ENCODE measurements at regions not wholly inside any gene's neighbourhood (a gene's known extent, or its start where the extent isn't known, plus 50 kb on each side); places are given as distances from the start of the nearest gene placed in this dataset.
"Not testable (repeated sequence)": the region's sequence is repeated elsewhere in the genome, so short reads cannot be mapped to it uniquely, and the experiment has no call there.

- H3K4me1 Mint-ChIP-seq (ENCODE audit: low read depth), result no peaks in the 10 kb centered on the region
- no peaks in the 10 kb centered on the region for H3K9me3 Mint-ChIP-seq
- ATAC-seq, result no peak
- DNase-seq, result no peak
- H3K4me3 Mint-ChIP-seq, result no peak overlapping the region
- H3K36me3 Mint-ChIP-seq (ENCODE audit: insufficient read depth), result no peaks in the 10 kb centered on the region
- no peaks in the 10 kb centered on the region for H3K27me3 Mint-ChIP-seq (ENCODE audit: low read depth)
Observed at GRCh38 chr3:33942483-33943150, 144.2 kb downstream of the PDCD6IP start.

- Mint-ChIP-seq H3K27me3 (ENCODE audit: low read depth) (no peaks in the 10 kb centered on the region), H3K4me3 (no peak overlapping the region), H3K4me1 (ENCODE audit: low read depth) (no peaks in the 10 kb centered on the region), H3K36me3 (ENCODE audit: insufficient read depth) (no peaks in the 10 kb centered on the region), H3K9me3 (no peaks in the 10 kb centered on the region)
- ATAC-seq (no peak), DNase-seq (no peak)
Observed at GRCh38 chr3:33943277-33943676, 144.8 kb downstream of the PDCD6IP start.

- not testable (repeated sequence) for H3K27me3 Mint-ChIP-seq (ENCODE audit: low read depth); H3K4me1 Mint-ChIP-seq (ENCODE audit: low read depth); H3K9me3 Mint-ChIP-seq; ATAC-seq; H3K4me3 Mint-ChIP-seq; H3K36me3 Mint-ChIP-seq (ENCODE audit: insufficient read depth); DNase-seq
Observed at GRCh38 chr3:33946612-33947011, 148.2 kb downstream of the PDCD6IP start.

- H3K27me3 Mint-ChIP-seq (ENCODE audit: low read depth), result no peaks in the 10 kb centered on the region
- no peaks in the 10 kb centered on the region for H3K36me3 Mint-ChIP-seq (ENCODE audit: insufficient read depth)
- no peak overlapping the region for H3K4me3 Mint-ChIP-seq
- ATAC-seq, result no peak
- DNase-seq, result no peak
- H3K4me1 Mint-ChIP-seq (ENCODE audit: low read depth), result no peaks in the 10 kb centered on the region
- H3K9me3 Mint-ChIP-seq, result no peaks in the 10 kb centered on the region
Observed at GRCh38 chr3:33947272-33948195, 149.1 kb downstream of the PDCD6IP start.

GRCh38 chr3:33949074-33949473 lies 150.6 kb downstream of the PDCD6IP start:
- Mint-ChIP-seq H3K9me3 (no peaks in the 10 kb centered on the region), H3K27me3 (ENCODE audit: low read depth) (no peaks in the 10 kb centered on the region), H3K36me3 (ENCODE audit: insufficient read depth) (no peaks in the 10 kb centered on the region), H3K4me3 (no peak overlapping the region), H3K4me1 (ENCODE audit: low read depth) (no peaks in the 10 kb centered on the region)
- ATAC-seq (no peak), DNase-seq (no peak)

GRCh38 chr3:33954956-33955355 lies 156.5 kb downstream of the PDCD6IP start:
- H3K9me3 Mint-ChIP-seq, result no peaks in the 10 kb centered on the region
- H3K36me3 Mint-ChIP-seq (ENCODE audit: insufficient read depth), result no peaks in the 10 kb centered on the region
- no peak for DNase-seq
- H3K27me3 Mint-ChIP-seq (ENCODE audit: low read depth), result peaks cover 4% of the 10 kb centered on the region
- ATAC-seq, result no peak
- no peaks in the 10 kb centered on the region for H3K4me1 Mint-ChIP-seq (ENCODE audit: low read depth)
- no peak overlapping the region for H3K4me3 Mint-ChIP-seq

- H3K4me1 Mint-ChIP-seq (ENCODE audit: low read depth), result no peaks in the 10 kb centered on the region
- ATAC-seq (no peak), DNase-seq (no peak)
- peaks cover 4% of the 10 kb centered on the region for H3K27me3 Mint-ChIP-seq (ENCODE audit: low read depth)
- no peaks in the 10 kb centered on the region for H3K9me3 Mint-ChIP-seq
- no peaks in the 10 kb centered on the region for H3K36me3 Mint-ChIP-seq (ENCODE audit: insufficient read depth)
- no peak overlapping the region for H3K4me3 Mint-ChIP-seq
Observed at GRCh38 chr3:33956206-33956605, 157.8 kb downstream of the PDCD6IP start.

- Mint-ChIP-seq H3K9me3 (no peaks in the 10 kb centered on the region), H3K4me3 (no peak overlapping the region)
Observed at GRCh38 chr3:33956776-33957175, 158.3 kb downstream of the PDCD6IP start.

GRCh38 chr3:33957176-33957575 lies 158.7 kb downstream of the PDCD6IP start:
- Mint-ChIP-seq H3K9me3 (no peaks in the 10 kb centered on the region), H3K4me1 (ENCODE audit: low read depth) (no peaks in the 10 kb centered on the region), H3K4me3 (no peak overlapping the region), H3K27me3 (ENCODE audit: low read depth) (peaks cover 4% of the 10 kb centered on the region), H3K36me3 (ENCODE audit: insufficient read depth) (no peaks in the 10 kb centered on the region)
- ATAC-seq (no peak), DNase-seq (no peak)

More at GRCh38 chr3:33956776-33957175, 158.3 kb downstream of the PDCD6IP start:
- Mint-ChIP-seq H3K36me3 (ENCODE audit: insufficient read depth) (no peaks in the 10 kb centered on the region), H3K27me3 (ENCODE audit: low read depth) (peaks cover 4% of the 10 kb centered on the region), H3K4me1 (ENCODE audit: low read depth) (no peaks in the 10 kb centered on the region)
- ATAC-seq (no peak), DNase-seq (no peak)

GRCh38 chr3:33958661-33959060 lies 160.2 kb downstream of the PDCD6IP start:
- no peaks in the 10 kb centered on the region for H3K36me3 Mint-ChIP-seq (ENCODE audit: insufficient read depth)
- H3K9me3 Mint-ChIP-seq, result no peaks in the 10 kb centered on the region
- no peaks in the 10 kb centered on the region for H3K4me1 Mint-ChIP-seq (ENCODE audit: low read depth)
- peaks cover 4% of the 10 kb centered on the region for H3K27me3 Mint-ChIP-seq (ENCODE audit: low read depth)
- DNase-seq, result no peak
- no peak for ATAC-seq
- H3K4me3 Mint-ChIP-seq, result no peak overlapping the region

- Mint-ChIP-seq H3K27me3 (ENCODE audit: low read depth) (peaks cover 4% of the 10 kb centered on the region), H3K9me3 (no peaks in the 10 kb centered on the region), H3K4me3 (no peak overlapping the region), H3K36me3 (ENCODE audit: insufficient read depth) (no peaks in the 10 kb centered on the region), H3K4me1 (ENCODE audit: low read depth) (no peaks in the 10 kb centered on the region)
- no peak for ATAC-seq
- no peak for DNase-seq
Observed at GRCh38 chr3:33962396-33962795, 164.0 kb downstream of the PDCD6IP start.

- not testable (repeated sequence) for H3K4me1 Mint-ChIP-seq (ENCODE audit: low read depth); ATAC-seq; H3K9me3 Mint-ChIP-seq; H3K4me3 Mint-ChIP-seq; H3K36me3 Mint-ChIP-seq (ENCODE audit: insufficient read depth); H3K27me3 Mint-ChIP-seq (ENCODE audit: low read depth); DNase-seq
Observed at GRCh38 chr3:33970180-33970579, 171.8 kb downstream of the PDCD6IP start.

GRCh38 chr3:33971055-33971454 lies 172.6 kb downstream of the PDCD6IP start:
- DNase-seq (no peak), ATAC-seq (no peak)
- Mint-ChIP-seq H3K4me1 (ENCODE audit: low read depth) (no peaks in the 10 kb centered on the region), H3K4me3 (no peak overlapping the region), H3K36me3 (ENCODE audit: insufficient read depth) (no peaks in the 10 kb centered on the region), H3K9me3 (peaks cover 7% of the 10 kb centered on the region), H3K27me3 (ENCODE audit: low read depth) (no peaks in the 10 kb centered on the region)

GRCh38 chr3:33975463-33975862 lies 177.0 kb downstream of the PDCD6IP start:
- no peaks in the 10 kb centered on the region for H3K27me3 Mint-ChIP-seq (ENCODE audit: low read depth)
- DNase-seq, result no peak
- no peaks in the 10 kb centered on the region for H3K36me3 Mint-ChIP-seq (ENCODE audit: insufficient read depth)
- H3K4me1 Mint-ChIP-seq (ENCODE audit: low read depth), result no peaks in the 10 kb centered on the region
- no peak overlapping the region for H3K4me3 Mint-ChIP-seq
- no peak for ATAC-seq
- H3K9me3 Mint-ChIP-seq, result peaks cover 6% of the 10 kb centered on the region

- DNase-seq (no peak), ATAC-seq (no peak)
- Mint-ChIP-seq H3K9me3 (no peaks in the 10 kb centered on the region), H3K27me3 (ENCODE audit: low read depth) (no peaks in the 10 kb centered on the region), H3K4me3 (no peak overlapping the region), H3K4me1 (ENCODE audit: low read depth) (no peaks in the 10 kb centered on the region), H3K36me3 (ENCODE audit: insufficient read depth) (no peaks in the 10 kb centered on the region)
Observed at GRCh38 chr3:33977227-33977626, 178.8 kb downstream of the PDCD6IP start.
